Esophagus muscularis mucosa (tissue), 3 donors: ENCODE measurements at regions not wholly inside any gene's neighbourhood (a gene's known extent, or its start where the extent isn't known, plus 50 kb on each side); places are given as distances from the start of the nearest gene placed in this dataset.

Source experiments
- CTCF ChIP-seq, 3 experiments: fragments of 200-600 bp in 2 of 3; fragments of 450-650 bp in 1 of 3; sonication (generic) in 2 of 3; IDR thresholded peaks; one replicate each; pipeline ENCODE4 v1.5.1; 2017 to 2019; ENCODE audit warnings: antibody characterized with exemption in 3 of 3, mild to moderate bottlenecking in 2 of 3, moderate library complexity in 1 of 3
- POLR2A ChIP-seq: fragments of 450-650 bp; IDR thresholded peaks from one replicate; pipeline ENCODE4 v1.6.1; 2017; ENCODE audit warnings: antibody characterized with exemption, moderate library complexity, mild to moderate bottlenecking, low read depth

- TF ChIP-seq CTCF (IDR thresholded peaks at IDR 0.05) (no peak), POLR2A (no peak)
These were observed 613.3 kb downstream of the AJAP1 start for GRCh38 chr1:5267603-5268235.
